Neural cell (in vitro differentiated cells): ENCODE measurements at regions not wholly inside any gene's neighbourhood (a gene's known extent, or its start where the extent isn't known, plus 50 kb on each side); places are given as distances from the start of the nearest gene placed in this dataset.

Source experiments
- H2AFZ ChIP-seq: fragments of 200-600, 300-800 bp; sonication (generic), shearing (Covaris generic); 2 replicates; pipeline ENCODE4 v1.6.0; 2014; ENCODE audit warnings: low read depth, mild to moderate bottlenecking, antibody characterized with exemption, low read length, moderate library complexity
- H3F3A ChIP-seq: fragments of 200-600 bp; shearing (Covaris generic); 2 replicates; pipeline ENCODE4 v1.6.1; 2016; ENCODE audit warnings: mild to moderate bottlenecking, moderate library complexity, mixed read lengths, antibody characterized with exemption, low read length; ENCODE audit not compliant: insufficient read depth, poor library complexity, severe bottlenecking
- H3K27ac ChIP-seq: fragments of 200-600, 300-800 bp; sonication (generic), shearing (Covaris generic); 2 replicates; pipeline ENCODE4 v1.5.1; 2014; ENCODE audit warnings: mild to moderate bottlenecking, low read length, moderate library complexity
- H3K27me3 ChIP-seq: fragments of 300-800, 200-600 bp; sonication (generic), shearing (Covaris generic); 2 replicates; pipeline ENCODE4 v1.6.0; 2014; ENCODE audit warnings: mild to moderate bottlenecking, low read depth, low read length, moderate library complexity; ENCODE audit not compliant: insufficient read depth
- H3K36me3 ChIP-seq: fragments of 300-800, 200-600 bp; sonication (generic), shearing (Covaris generic); 2 replicates; pipeline ENCODE4 v1.5.1; 2014; ENCODE audit warnings: mild to moderate bottlenecking, antibody characterized with exemption, low read length, moderate library complexity; ENCODE audit not compliant: insufficient read depth
- H3K4me2 ChIP-seq: fragments of 300-800, 200-600 bp; sonication (generic), shearing (Covaris generic); 2 replicates; pipeline ENCODE4 v1.6.0; 2014; ENCODE audit warnings: mild to moderate bottlenecking, low read length
- H3K4me3 ChIP-seq: fragments of 300-800, 200-600 bp; sonication (generic), shearing (Covaris generic); 2 replicates; pipeline ENCODE4 v1.5.1; 2014; ENCODE audit warnings: mild to moderate bottlenecking, low read length, moderate library complexity
- H3K79me2 ChIP-seq: fragments of 200-600 bp; shearing (Covaris generic); replicated peaks from 2 replicates; pipeline ENCODE4 v1.6.0; 2014; ENCODE audit warnings: mild to moderate bottlenecking, low read length, moderate library complexity; ENCODE audit not compliant: insufficient read depth
- H3K9ac ChIP-seq: fragments of 300-800, 200-600 bp; sonication (generic), shearing (Covaris generic); 2 replicates; pipeline ENCODE4 v1.6.1; 2016; ENCODE audit warnings: mild to moderate bottlenecking, low read length, mixed read lengths
- H3K9me2 ChIP-seq: fragments of 200-600 bp; shearing (Covaris generic); 2 replicates; pipeline ENCODE4 v1.6.1; 2016; ENCODE audit warnings: mild to moderate bottlenecking, low read length, mixed read lengths; ENCODE audit not compliant: insufficient read depth
- H3K9me3 ChIP-seq: fragments of 200-600, 300-800 bp; sonication (generic), shearing (Covaris generic); 2 replicates; pipeline ENCODE4 v1.6.1; 2016; ENCODE audit warnings: mild to moderate bottlenecking, mixed run types, low read length, moderate library complexity, mixed read lengths
- H4K20me1 ChIP-seq: fragments of 200-600 bp; shearing (Covaris generic); 2 replicates; pipeline ENCODE4 v1.6.1; 2016; ENCODE audit warnings: mild to moderate bottlenecking, mixed run types; ENCODE audit not compliant: insufficient read depth
- EP300 ChIP-seq: fragments of 450-650 bp; conservative IDR thresholded peaks from 2 replicates; pipeline ENCODE4 v1.6.1; 2014; ENCODE audit warnings: antibody characterized with exemption, mild to moderate bottlenecking, moderate library complexity; ENCODE audit not compliant: poor library complexity, severe bottlenecking
- EZH2 ChIP-seq: fragments of 200-600, 300-800 bp; shearing (Covaris generic), sonication (generic); IDR thresholded peaks from 2 replicates; pipeline ENCODE4 v1.6.1; 2014; ENCODE audit warnings: antibody characterized with exemption, low read length, borderline replicate concordance, mild to moderate bottlenecking; ENCODE audit not compliant: insufficient read depth, poor library complexity, severe bottlenecking
- MXI1 ChIP-seq: fragments of 450-650 bp; conservative IDR thresholded peaks from 2 replicates; pipeline ENCODE4 v1.6.1; 2014; ENCODE audit warnings: antibody characterized with exemption, mild to moderate bottlenecking; ENCODE audit not compliant: poor library complexity, severe bottlenecking
- POLR2AphosphoS5 ChIP-seq: IDR thresholded peaks from 2 replicates; pipeline ENCODE4 v1.6.1; 2012
- RAD21 ChIP-seq: fragments of 450-650 bp; conservative IDR thresholded peaks from 2 replicates; pipeline ENCODE4 v1.6.1; 2014; ENCODE audit warnings: antibody characterized with exemption, mild to moderate bottlenecking, moderate library complexity
- SMC3 ChIP-seq: fragments of 450-650 bp; conservative IDR thresholded peaks from 2 replicates; pipeline ENCODE4 v1.6.1; 2014; ENCODE audit warnings: antibody characterized with exemption, mild to moderate bottlenecking, moderate library complexity; ENCODE audit not compliant: poor library complexity
- TAF1 ChIP-seq: IDR thresholded peaks from 2 replicates; pipeline ENCODE4 v1.6.1; 2012; ENCODE audit warnings: low read depth
- TF ChIP-seq, protein P1 (sequence below): IDR thresholded peaks from 2 replicates; pipeline ENCODE4 v1.6.1; 2012; ENCODE audit warnings: borderline replicate concordance
- TF ChIP-seq, protein P2 (sequence below): fragments of 450-650 bp; IDR thresholded peaks from 2 replicates; pipeline ENCODE4 v1.5.1; 2014; ENCODE audit warnings: antibody characterized with exemption, mild to moderate bottlenecking, moderate library complexity; ENCODE audit not compliant: poor library complexity, severe bottlenecking

DNA sequence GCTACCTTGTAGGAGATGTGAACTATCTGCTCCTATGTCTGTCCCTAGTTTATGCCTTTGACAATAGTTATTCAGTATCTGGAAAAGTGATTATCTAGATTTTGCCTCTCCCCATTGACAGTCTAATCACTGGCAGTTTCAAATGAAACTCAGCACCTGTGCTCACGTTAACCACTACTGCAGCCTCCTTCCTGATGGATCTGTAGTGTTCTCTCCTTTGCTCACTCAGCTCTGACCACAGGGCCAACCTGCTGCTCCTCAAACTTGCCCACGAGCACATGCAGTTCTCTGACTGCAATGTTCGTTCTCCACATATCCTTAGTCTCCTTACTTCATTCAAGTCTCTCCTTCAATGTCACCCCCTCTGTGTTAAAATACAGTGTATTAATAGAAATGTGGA lies 230.1 kb downstream of the NHLRC3 start:
- Histone ChIP-seq H3K4me2 (no peak overlapping the region), H3K4me3 (no peak overlapping the region), H4K20me1 (no peaks in the 10 kb centered on the region), H3K9me2 (no peaks in the 10 kb centered on the region), H2AFZ (no peak overlapping the region), H3K36me3 (no peaks in the 10 kb centered on the region), H3K27ac (no peak overlapping the region), H3K79me2 (no peaks in the 10 kb centered on the region), H3K9ac (no peak overlapping the region), H3K27me3 (no peaks in the 10 kb centered on the region), H3K9me3 (no peaks in the 10 kb centered on the region), H3F3A (no peaks in the 10 kb centered on the region)
- TF ChIP-seq EZH2 (no peak), POLR2AphosphoS5 (no peak), SMC3 (no peak), RAD21 (no peak), MXI1 (no peak)
- TF ChIP-seq, protein P1, sequence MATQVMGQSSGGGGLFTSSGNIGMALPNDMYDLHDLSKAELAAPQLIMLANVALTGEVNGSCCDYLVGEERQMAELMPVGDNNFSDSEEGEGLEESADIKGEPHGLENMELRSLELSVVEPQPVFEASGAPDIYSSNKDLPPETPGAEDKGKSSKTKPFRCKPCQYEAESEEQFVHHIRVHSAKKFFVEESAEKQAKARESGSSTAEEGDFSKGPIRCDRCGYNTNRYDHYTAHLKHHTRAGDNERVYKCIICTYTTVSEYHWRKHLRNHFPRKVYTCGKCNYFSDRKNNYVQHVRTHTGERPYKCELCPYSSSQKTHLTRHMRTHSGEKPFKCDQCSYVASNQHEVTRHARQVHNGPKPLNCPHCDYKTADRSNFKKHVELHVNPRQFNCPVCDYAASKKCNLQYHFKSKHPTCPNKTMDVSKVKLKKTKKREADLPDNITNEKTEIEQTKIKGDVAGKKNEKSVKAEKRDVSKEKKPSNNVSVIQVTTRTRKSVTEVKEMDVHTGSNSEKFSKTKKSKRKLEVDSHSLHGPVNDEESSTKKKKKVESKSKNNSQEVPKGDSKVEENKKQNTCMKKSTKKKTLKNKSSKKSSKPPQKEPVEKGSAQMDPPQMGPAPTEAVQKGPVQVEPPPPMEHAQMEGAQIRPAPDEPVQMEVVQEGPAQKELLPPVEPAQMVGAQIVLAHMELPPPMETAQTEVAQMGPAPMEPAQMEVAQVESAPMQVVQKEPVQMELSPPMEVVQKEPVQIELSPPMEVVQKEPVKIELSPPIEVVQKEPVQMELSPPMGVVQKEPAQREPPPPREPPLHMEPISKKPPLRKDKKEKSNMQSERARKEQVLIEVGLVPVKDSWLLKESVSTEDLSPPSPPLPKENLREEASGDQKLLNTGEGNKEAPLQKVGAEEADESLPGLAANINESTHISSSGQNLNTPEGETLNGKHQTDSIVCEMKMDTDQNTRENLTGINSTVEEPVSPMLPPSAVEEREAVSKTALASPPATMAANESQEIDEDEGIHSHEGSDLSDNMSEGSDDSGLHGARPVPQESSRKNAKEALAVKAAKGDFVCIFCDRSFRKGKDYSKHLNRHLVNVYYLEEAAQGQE: no peak
- TF ChIP-seq, protein P2, sequence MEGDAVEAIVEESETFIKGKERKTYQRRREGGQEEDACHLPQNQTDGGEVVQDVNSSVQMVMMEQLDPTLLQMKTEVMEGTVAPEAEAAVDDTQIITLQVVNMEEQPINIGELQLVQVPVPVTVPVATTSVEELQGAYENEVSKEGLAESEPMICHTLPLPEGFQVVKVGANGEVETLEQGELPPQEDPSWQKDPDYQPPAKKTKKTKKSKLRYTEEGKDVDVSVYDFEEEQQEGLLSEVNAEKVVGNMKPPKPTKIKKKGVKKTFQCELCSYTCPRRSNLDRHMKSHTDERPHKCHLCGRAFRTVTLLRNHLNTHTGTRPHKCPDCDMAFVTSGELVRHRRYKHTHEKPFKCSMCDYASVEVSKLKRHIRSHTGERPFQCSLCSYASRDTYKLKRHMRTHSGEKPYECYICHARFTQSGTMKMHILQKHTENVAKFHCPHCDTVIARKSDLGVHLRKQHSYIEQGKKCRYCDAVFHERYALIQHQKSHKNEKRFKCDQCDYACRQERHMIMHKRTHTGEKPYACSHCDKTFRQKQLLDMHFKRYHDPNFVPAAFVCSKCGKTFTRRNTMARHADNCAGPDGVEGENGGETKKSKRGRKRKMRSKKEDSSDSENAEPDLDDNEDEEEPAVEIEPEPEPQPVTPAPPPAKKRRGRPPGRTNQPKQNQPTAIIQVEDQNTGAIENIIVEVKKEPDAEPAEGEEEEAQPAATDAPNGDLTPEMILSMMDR: no peak

DNA sequence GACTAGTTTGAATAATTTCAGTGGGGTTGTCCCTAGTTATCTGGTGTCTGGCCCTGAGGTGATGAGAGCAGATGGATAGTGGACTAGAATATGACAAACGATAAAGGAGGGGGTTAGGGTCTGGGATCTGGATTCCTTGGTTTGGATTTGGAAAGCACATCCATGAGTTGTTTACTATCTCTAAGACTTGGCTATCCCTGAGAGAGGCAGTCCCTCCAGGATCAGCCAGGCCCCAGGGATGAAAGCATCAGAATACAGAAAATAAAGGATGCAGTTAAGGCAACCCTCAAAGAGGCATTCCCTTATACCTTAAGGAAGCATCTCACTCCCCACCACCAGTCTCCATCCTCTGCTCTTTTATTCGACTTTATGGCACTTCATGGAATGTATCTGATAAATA lies 230.7 kb downstream of the NHLRC3 start:
- H3K9me2 ChIP-seq: no peaks in the 10 kb centered on the region
- H3K9ac ChIP-seq: no peak overlapping the region
- TF ChIP-seq, protein P2: no peak
- TF ChIP-seq SMC3 (no peak), EP300 (no peak), TAF1 (no peak), EZH2 (no peak), MXI1 (no peak), RAD21 (no peak), POLR2AphosphoS5 (no peak)
- TF ChIP-seq, protein P1: no peak
- H3K79me2 ChIP-seq: no peaks in the 10 kb centered on the region
- no peaks in the 10 kb centered on the region for H4K20me1 ChIP-seq
- H3K4me2 ChIP-seq: no peak overlapping the region
- H3F3A ChIP-seq: no peaks in the 10 kb centered on the region
- no peak overlapping the region for H3K4me3 ChIP-seq
- no peaks in the 10 kb centered on the region for H3K27me3 ChIP-seq
- no peak overlapping the region for H2AFZ ChIP-seq
- H3K9me3 ChIP-seq: no peaks in the 10 kb centered on the region
- H3K27ac ChIP-seq: no peak overlapping the region
- no peaks in the 10 kb centered on the region for H3K36me3 ChIP-seq
